Activated CD4-positive, alpha-beta memory T cell treated with anti-CD3 and anti-CD28 coated beads for 36 hours (primary cell): ENCODE measurements at regions not wholly inside any gene's neighbourhood (a gene's known extent, or its start where the extent isn't known, plus 50 kb on each side); places are given as distances from the start of the nearest gene placed in this dataset.

ENCODE experiments used
- CTCF ChIA-PET: fragments of 350-600 bp; sonication (Branson Sonifier 250); formaldehyde crosslinking; loops from one replicate; lab custom pipeline; 2021; ENCODE audit warnings: antibody characterized with exemption, inconsistent platforms; lab: Charles Lee
- POLR2A ChIA-PET: fragments of 350-600 bp; sonication (Branson Sonifier 250); formaldehyde crosslinking; loops from one replicate; lab custom pipeline; 2021; ENCODE audit warnings: antibody characterized with exemption; lab: Charles Lee
- DNase-seq: peaks from one replicate; pipeline ENCODE4 v3.0.0-alpha.2; 2020
- H3K27ac Mint-ChIP-seq: one replicate; pipeline ENCODE4 v1.8.0; 2021; ENCODE audit warnings: mixed read lengths
- H3K27me3 Mint-ChIP-seq: one replicate; pipeline ENCODE4 v1.8.0; 2021; ENCODE audit warnings: mixed read lengths
- H3K36me3 Mint-ChIP-seq: one replicate; pipeline ENCODE4 v1.8.0; 2021; ENCODE audit warnings: mixed read lengths
- H3K4me1 Mint-ChIP-seq: one replicate; pipeline ENCODE4 v1.8.0; 2021; ENCODE audit warnings: low read depth, mixed read lengths
- H3K4me3 Mint-ChIP-seq: one replicate; pipeline ENCODE4 v1.8.0; 2021; ENCODE audit warnings: mild to moderate bottlenecking, mixed read lengths
- H3K9me3 Mint-ChIP-seq: one replicate; pipeline ENCODE4 v1.8.0; 2021; ENCODE audit warnings: mixed read lengths
- intact Hi-C: fragments of 100-400 bp; cut with micrococcal nuclease; formaldehyde crosslinking; loops from one replicate; pipeline ENCODE4 v1.15.1; 2023

DNA sequence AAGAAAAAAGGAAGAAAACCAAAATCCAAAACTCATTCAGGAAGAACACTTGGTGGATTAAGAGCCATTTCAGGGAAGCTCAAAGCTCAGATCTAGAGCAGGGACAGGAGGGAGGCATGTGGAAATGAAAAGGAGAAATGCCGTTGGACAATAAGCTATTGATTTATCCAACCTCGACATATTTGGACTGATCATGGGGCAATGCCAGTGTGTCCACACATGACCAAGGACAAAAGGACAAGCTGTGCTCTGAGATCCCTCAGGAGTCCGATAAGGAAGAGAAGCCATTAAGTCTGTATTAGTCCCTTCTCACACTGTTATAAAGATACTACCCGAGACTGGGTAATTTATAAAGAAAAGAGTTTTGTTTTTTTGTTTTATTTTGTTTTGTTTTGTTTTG is 684.0 kb upstream of the CELF2 start:
- ChIA-PET CTCF (no interaction called here), POLR2A (no interaction called here)
- no peak overlapping the region for H3K4me3 Mint-ChIP-seq
- peaks cover 2% of the 10 kb centered on the region for H3K27me3 Mint-ChIP-seq
- no peak overlapping the region for H3K27ac Mint-ChIP-seq
- no peaks in the 10 kb centered on the region for H3K4me1 Mint-ChIP-seq
- intact Hi-C loops, result no loop called here
- H3K36me3 Mint-ChIP-seq, result no peaks in the 10 kb centered on the region
- no peak for DNase-seq
- H3K9me3 Mint-ChIP-seq, result no peaks in the 10 kb centered on the region

DNA sequence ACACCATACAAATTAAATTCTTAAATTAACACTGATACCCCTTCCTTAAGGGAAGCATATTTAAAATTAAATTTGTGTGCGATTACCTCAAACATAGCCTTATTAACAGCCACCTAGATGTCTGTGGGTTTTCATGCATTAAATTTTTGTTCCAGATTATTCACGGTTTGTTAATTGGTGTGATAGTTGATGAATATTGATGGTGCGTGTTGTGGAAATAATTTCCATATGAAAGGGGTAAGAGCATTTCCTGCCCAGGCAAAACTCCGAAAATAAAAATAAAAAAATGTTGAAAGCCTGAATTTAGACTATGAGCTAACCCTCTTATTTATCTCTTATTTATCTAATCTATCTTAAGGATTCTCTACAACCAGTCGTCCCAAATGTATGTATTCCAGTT is 679.3 kb upstream of the CELF2 start:
- no peak for DNase-seq
- H3K27me3 Mint-ChIP-seq, result peaks cover 5% of the 10 kb centered on the region
- ChIA-PET CTCF (no interaction called here), POLR2A (no interaction called here)
- H3K4me3 Mint-ChIP-seq, result no peak overlapping the region
- H3K9me3 Mint-ChIP-seq, result no peaks in the 10 kb centered on the region
- H3K36me3 Mint-ChIP-seq, result no peaks in the 10 kb centered on the region
- H3K4me1 Mint-ChIP-seq, result no peaks in the 10 kb centered on the region
- intact Hi-C loops, result no loop called here
- H3K27ac Mint-ChIP-seq, result no peak overlapping the region

DNA sequence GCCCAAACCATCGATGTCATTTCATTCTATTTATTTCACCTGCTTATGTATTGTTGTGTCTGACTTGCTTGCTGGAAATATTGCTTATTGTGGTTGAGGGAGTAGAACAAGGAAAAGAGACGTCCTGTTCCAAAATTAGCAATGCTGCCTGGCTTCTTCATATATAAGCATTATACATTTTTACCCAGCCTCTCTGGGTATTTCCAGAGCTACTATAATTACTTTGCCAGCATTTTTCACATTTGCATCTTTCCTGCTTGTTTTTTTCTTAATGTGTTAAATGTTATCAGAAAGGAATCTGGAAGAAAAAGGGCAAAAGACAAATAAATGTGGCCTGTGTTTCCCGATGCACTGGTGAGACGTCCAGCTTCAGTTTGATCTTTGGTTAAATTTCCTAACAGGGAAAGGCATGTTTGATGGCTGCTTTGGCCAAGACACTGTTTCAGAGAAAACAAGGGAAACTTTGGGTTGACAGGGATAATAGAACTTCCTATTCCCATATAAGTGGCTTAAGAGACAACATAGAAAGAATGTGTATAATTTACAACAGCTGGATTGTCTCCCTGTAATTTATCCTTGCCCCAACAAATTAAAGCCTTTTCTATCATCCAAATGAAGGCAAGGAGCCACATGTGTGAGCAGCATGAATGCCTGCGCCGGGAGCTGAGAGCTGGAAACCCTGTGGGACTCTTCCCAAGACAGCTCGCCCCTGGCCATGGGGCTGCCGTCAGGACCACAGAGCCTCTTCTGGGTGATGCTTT is 671.1 kb upstream of the CELF2 start:
- no peak for DNase-seq
- Mint-ChIP-seq H3K27ac (no peak overlapping the region), H3K36me3 (no peaks in the 10 kb centered on the region), H3K27me3 (no peaks in the 10 kb centered on the region), H3K4me1 (no peaks in the 10 kb centered on the region), H3K4me3 (no peak overlapping the region), H3K9me3 (no peaks in the 10 kb centered on the region)
- intact Hi-C loops, result no loop called here
- ChIA-PET CTCF (interaction anchor here (0.6 kb wide), 1 partner anchor 38 kb away, joined by 3 read pairs; no protein-coding TSS in a partner anchor), POLR2A (no interaction called here)

DNA sequence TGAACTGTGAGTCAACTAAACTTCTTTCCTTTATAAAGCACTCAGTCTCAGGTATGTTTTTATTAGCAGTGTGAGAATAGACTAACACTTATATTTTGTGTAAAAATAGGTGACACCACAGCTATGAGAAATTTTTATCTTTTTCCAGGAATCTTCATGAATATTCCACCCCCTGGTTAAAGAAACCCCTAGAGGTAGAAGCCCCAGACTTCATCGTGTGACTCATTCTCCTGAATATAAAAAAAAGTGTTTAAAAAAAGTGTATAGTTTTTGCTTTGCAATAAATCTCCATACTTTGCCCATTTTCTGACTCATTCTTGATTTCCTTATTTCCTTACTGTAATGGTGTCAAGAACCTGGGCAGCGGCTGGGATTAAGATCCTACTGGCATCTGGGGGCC is 667.6 kb upstream of the CELF2 start:
- no peaks in the 10 kb centered on the region for H3K27me3 Mint-ChIP-seq
- POLR2A ChIA-PET, result no interaction called here
- intact Hi-C loops, result no loop called here

DNA sequence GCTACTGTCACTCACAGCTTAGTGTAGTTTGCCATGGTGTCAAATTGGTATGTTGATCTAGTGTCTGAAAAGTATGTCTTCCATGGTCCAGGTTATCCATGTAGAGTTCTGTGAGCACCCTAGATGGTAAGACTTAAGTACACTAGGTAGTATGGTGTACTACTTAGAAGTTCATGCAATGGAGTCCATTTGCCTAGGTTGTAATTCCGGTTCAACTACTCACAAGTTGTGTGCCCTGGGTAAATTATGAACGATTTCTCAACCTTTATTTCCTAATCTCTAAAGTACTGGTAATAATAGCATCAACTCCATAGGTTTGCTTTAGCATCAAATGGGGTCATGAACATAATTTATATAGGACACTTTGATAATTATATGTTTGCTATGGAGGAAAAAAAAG is 666.2 kb upstream of the CELF2 start:
- no peaks in the 10 kb centered on the region for H3K27me3 Mint-ChIP-seq
- no peak overlapping the region for H3K4me3 Mint-ChIP-seq
- DNase-seq, result no peak
- H3K9me3 Mint-ChIP-seq, result no peaks in the 10 kb centered on the region
- H3K4me1 Mint-ChIP-seq, result no peaks in the 10 kb centered on the region
- intact Hi-C loops, result no loop called here
- H3K27ac Mint-ChIP-seq, result no peak overlapping the region
- no peaks in the 10 kb centered on the region for H3K36me3 Mint-ChIP-seq
- CTCF ChIA-PET, result no interaction called here
- POLR2A ChIA-PET, result no interaction called here

More for the DNA sequence above, 667.6 kb upstream of the CELF2 start:
- no peak overlapping the region for H3K4me3 Mint-ChIP-seq
- H3K4me1 Mint-ChIP-seq, result no peaks in the 10 kb centered on the region
- DNase-seq, result no peak
- CTCF ChIA-PET, result no interaction called here
- no peaks in the 10 kb centered on the region for H3K36me3 Mint-ChIP-seq
- no peak overlapping the region for H3K27ac Mint-ChIP-seq
- H3K9me3 Mint-ChIP-seq, result no peaks in the 10 kb centered on the region

DNA sequence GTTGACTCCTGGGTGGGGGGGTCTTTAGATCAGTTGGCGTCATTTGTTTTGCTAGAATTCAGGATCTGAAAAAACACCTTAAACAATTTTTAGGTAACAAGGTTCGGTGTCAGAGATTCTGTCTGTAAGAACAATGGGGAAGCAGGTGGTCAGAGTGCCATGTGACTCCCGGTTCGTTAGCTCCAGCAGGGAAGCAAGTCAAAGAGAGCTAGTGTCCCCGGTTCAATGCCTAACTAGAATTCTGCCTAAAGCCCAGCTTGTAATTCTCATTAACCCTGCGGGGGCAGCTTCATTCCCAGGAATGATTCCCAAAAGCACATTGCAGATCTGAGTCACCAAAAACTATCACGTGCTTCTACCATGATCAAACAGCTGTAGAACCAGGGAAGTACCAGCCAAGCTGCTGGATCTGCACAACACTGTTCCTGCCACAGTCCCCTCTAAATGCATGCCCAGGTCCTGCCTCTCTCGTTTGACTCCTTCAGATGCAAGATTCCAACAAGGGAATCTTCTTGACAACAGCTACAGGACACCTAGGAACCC is 664.3 kb upstream of the CELF2 start:
- Mint-ChIP-seq H3K4me1 (no peaks in the 10 kb centered on the region), H3K27ac (no peak overlapping the region), H3K27me3 (no peaks in the 10 kb centered on the region), H3K4me3 (no peak overlapping the region), H3K36me3 (no peaks in the 10 kb centered on the region), H3K9me3 (no peaks in the 10 kb centered on the region)
- POLR2A ChIA-PET, result no interaction called here
- no peak for DNase-seq
- CTCF ChIA-PET, result no interaction called here
- intact Hi-C loops, result no loop called here

DNA sequence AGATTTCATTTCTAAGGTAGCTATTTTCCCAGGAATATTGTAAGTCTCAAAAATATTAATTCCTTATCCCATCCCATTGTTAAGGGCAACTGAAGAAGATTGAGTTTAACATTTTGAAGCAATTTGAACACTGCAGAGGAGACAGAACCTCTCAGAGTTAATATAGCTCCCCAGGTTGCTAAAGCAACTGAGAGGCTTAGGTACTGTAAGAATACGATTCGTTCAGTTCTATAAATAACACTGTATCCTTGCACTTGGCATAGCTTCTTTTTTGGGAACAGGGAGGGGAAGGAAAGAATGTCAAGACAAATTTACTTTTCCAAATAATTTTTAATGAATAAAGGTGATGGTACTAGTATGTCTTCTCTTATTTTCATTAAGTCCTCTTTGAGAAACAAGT is 658.4 kb upstream of the CELF2 start:
- no peak overlapping the region for H3K4me3 Mint-ChIP-seq
- ChIA-PET POLR2A (no interaction called here), CTCF (no interaction called here)
- no peaks in the 10 kb centered on the region for H3K9me3 Mint-ChIP-seq
- peaks cover 9% of the 10 kb centered on the region for H3K27me3 Mint-ChIP-seq
- no peaks in the 10 kb centered on the region for H3K4me1 Mint-ChIP-seq
- no peaks in the 10 kb centered on the region for H3K36me3 Mint-ChIP-seq
- no peak overlapping the region for H3K27ac Mint-ChIP-seq
- DNase-seq, result no peak
- intact Hi-C loops, result no loop called here

DNA sequence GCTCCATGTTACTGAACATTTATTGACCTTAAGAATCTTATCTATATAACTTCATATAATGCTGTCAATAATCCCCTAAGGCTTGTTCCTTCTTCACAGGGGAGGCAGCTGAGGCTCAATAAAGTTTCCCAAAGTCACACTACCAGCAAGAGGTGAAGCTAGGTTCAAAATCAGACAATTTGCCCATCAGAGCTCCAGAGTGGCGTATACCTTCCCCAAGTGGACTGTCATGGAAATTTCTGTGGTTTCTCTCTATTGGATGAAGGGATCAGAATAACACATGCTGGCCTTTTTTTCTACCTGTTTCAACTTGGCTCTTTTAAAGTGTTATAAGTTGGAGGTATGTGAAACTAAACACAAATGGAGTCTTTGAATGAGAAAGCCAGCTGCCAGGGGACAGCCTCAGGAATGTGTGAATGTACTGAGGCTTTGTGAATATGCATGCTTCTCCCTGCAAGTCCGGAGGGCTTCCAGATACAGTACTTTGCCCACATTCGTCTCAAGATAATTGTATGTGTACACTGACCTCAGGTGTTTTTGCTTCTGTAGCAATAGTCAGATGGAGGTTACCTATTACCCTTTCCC is 656.3 kb upstream of the CELF2 start:
- ChIA-PET POLR2A (no interaction called here), CTCF (no interaction called here)
- no peak for DNase-seq
- intact Hi-C loops, result no loop called here
- Mint-ChIP-seq H3K36me3 (no peaks in the 10 kb centered on the region), H3K27ac (no peak overlapping the region), H3K9me3 (no peaks in the 10 kb centered on the region), H3K27me3 (peaks cover 9% of the 10 kb centered on the region), H3K4me3 (no peak overlapping the region), H3K4me1 (no peaks in the 10 kb centered on the region)

DNA sequence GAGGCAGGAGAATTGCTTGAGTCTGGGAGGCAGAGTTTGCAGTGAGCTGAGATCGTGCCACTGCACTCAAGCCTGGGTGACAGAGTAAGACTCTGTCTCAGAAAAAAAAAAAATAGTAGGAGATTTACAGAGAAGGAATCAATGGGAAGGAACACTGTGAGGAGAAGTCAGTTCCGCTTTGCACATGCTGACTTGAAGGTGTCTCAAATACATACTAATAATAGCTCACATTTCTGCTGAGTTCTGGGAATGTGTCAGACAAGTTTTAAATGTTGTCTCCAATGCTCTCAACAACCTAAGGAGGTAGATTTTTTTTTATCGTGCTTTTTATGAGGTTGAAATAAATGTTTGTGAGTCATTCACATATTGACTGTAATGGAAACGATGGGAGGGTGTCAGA is 654.9 kb upstream of the CELF2 start:
- H3K9me3 Mint-ChIP-seq, result no peaks in the 10 kb centered on the region
- ChIA-PET POLR2A (no interaction called here), CTCF (no interaction called here)
- no peaks in the 10 kb centered on the region for H3K4me1 Mint-ChIP-seq
- H3K4me3 Mint-ChIP-seq, result no peak overlapping the region
- H3K27me3 Mint-ChIP-seq, result peaks cover 11% of the 10 kb centered on the region
- H3K36me3 Mint-ChIP-seq, result no peaks in the 10 kb centered on the region
- DNase-seq, result no peak
- no peak overlapping the region for H3K27ac Mint-ChIP-seq
- intact Hi-C loops, result no loop called here

DNA sequence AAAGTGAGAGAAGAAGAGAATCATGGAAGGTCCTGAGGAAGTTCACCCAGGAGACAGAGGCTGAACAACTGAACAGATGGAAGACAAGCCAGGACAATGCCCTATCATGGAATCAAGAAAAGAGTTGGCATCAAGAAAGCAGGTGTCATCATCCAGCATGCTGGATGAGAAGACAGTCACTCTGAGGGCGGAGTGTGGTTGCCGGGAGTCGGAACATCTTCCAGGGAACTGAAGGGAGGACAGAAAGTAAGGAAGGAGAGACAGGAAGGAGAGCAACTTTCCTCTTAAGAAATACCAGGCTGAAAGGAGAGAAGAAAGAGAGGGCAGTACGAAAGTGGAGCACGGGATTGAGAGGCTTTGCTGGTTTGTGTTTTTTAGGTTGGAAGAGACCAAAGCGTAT is 654.5 kb upstream of the CELF2 start:
- Mint-ChIP-seq H3K4me1 (no peaks in the 10 kb centered on the region), H3K27ac (no peak overlapping the region), H3K9me3 (no peaks in the 10 kb centered on the region), H3K27me3 (peaks cover 11% of the 10 kb centered on the region), H3K4me3 (no peak overlapping the region), H3K36me3 (no peaks in the 10 kb centered on the region)
- CTCF ChIA-PET, result no interaction called here
- DNase-seq, result no peak
- POLR2A ChIA-PET, result no interaction called here
- intact Hi-C loops, result no loop called here

DNA sequence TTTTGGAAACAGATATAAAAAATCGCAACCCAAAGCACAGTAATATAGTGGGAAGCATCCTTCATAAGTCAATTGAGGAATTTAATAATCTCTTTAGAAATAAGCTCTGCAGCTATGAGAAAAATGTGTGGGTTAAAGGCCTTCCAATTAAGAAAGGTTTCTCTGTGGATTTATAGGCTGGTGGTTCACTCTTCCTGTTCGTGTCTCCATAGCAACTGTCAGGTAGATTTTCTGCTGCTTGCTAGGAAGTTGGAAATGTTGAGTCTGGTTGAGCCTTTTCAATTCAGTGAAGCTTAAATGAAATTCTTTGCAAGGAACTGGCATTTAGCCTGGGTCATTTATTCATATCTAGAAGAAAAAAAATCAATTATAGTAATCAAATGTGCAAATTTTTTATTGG is 652.8 kb upstream of the CELF2 start:
- ChIA-PET POLR2A (no interaction called here), CTCF (no interaction called here)
- Mint-ChIP-seq H3K4me3 (no peak overlapping the region), H3K4me1 (no peaks in the 10 kb centered on the region), H3K9me3 (no peaks in the 10 kb centered on the region), H3K27me3 (peaks cover 9% of the 10 kb centered on the region), H3K27ac (no peak overlapping the region), H3K36me3 (no peaks in the 10 kb centered on the region)
- intact Hi-C loops, result no loop called here
- no peak for DNase-seq

DNA sequence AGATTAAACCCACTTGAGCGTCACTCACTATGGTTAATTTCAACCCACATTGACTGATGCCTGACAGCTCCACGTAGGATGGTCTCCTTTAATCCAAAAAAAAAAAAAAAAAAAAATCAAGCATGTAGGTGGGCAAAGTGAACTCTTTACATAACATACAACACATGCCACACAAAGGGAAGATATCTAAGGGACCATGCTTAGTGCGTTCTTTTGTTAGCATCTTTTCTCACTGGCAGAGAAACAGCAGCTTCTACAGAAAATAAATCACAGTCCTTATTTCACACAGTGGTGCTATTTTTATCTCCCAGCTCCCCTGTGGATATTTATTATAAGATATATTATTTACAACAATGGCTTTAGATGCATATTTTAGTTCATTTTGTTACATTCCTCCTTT is 652.0 kb upstream of the CELF2 start:
- H3K27me3 Mint-ChIP-seq, result peaks cover 4% of the 10 kb centered on the region
- no peak overlapping the region for H3K4me3 Mint-ChIP-seq
- intact Hi-C loops, result no loop called here
- ChIA-PET CTCF (no interaction called here), POLR2A (no interaction called here)
- no peaks in the 10 kb centered on the region for H3K9me3 Mint-ChIP-seq
- no peak overlapping the region for H3K27ac Mint-ChIP-seq
- no peak for DNase-seq
- H3K4me1 Mint-ChIP-seq, result no peaks in the 10 kb centered on the region
- no peaks in the 10 kb centered on the region for H3K36me3 Mint-ChIP-seq

DNA sequence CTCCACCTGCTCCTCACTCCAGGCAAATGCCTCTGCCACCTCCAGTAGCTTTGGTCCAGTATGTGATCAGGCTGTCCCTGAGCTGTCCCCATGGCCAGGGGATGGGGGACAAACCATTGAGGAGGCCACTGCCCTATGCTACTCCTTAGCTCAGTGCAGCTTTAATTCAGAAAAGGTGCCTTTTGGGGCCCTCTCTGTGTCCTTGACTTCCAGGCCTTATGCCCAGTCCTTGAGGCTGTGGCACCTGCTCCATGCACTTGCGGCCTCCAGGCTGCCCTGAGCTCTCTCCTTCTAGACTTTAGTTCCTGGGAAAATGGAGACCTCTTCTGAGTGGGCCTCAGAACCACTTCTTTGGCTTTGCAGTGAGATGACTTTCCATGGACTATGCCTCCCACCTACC is 650.8 kb upstream of the CELF2 start:
- H3K4me1 Mint-ChIP-seq, result no peaks in the 10 kb centered on the region
- CTCF ChIA-PET, result no interaction called here
- no peak overlapping the region for H3K4me3 Mint-ChIP-seq
- no peak overlapping the region for H3K27ac Mint-ChIP-seq
- intact Hi-C loops, result no loop called here
- peaks cover 4% of the 10 kb centered on the region for H3K27me3 Mint-ChIP-seq
- POLR2A ChIA-PET, result no interaction called here
- DNase-seq, result no peak
- H3K9me3 Mint-ChIP-seq, result no peaks in the 10 kb centered on the region
- no peaks in the 10 kb centered on the region for H3K36me3 Mint-ChIP-seq
